ENCODE measurements at regions not wholly inside any gene's neighbourhood (a gene's known extent, or its start where the extent isn't known, plus 50 kb on each side); places are given as distances from the start of the nearest gene placed in this dataset.
"Not testable (repeated sequence)": the region's sequence is repeated elsewhere in the genome, so short reads cannot be mapped to it uniquely, and the experiment has no call there.

DNA sequence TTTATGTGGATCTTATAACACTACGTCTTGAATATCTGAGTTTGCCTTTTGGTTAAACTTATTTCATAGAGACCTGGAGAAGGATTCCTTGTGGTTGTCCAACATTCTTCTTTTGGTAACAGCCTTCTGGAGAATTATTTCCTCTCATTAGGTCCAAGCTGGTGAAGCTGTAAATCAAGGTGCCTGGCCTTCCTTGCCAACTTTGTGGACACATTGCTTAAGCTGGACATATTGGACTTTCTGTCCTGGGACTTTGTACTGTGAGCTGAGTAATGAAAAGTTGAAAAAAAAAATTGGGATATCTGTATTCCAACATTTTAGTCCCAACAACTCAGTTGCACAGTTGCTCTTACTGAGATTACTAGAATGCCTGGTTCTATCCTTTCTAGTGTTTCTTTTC, 186.2 kb downstream of the HAO1 start:
- intact Hi-C loops (cut with DNase I), result no loop called here
- DNase-seq (ENCODE audit: low spot score), result no peak

DNA sequence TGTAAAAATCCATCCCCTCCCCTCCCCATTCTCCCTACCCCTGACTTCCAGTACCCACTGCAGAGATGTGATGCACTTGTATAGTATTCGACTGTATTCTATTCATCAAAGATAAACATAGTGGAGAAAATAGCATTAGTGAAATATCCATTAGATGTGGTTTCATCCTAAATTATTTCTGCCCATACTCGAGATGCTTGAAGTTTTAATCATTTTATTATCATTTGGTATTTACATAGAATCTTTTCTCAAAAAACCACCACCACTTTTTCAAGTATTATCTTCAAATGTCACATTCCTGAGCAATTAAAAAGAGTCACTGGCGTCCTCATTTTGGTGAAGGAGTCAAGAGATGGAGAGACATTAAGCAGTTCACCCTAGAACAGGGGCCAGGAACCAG, 181.9 kb downstream of the HAO1 start:
- intact Hi-C loops (cut with DNase I), result no loop called here
- no peak for DNase-seq (ENCODE audit: low spot score)

DNA sequence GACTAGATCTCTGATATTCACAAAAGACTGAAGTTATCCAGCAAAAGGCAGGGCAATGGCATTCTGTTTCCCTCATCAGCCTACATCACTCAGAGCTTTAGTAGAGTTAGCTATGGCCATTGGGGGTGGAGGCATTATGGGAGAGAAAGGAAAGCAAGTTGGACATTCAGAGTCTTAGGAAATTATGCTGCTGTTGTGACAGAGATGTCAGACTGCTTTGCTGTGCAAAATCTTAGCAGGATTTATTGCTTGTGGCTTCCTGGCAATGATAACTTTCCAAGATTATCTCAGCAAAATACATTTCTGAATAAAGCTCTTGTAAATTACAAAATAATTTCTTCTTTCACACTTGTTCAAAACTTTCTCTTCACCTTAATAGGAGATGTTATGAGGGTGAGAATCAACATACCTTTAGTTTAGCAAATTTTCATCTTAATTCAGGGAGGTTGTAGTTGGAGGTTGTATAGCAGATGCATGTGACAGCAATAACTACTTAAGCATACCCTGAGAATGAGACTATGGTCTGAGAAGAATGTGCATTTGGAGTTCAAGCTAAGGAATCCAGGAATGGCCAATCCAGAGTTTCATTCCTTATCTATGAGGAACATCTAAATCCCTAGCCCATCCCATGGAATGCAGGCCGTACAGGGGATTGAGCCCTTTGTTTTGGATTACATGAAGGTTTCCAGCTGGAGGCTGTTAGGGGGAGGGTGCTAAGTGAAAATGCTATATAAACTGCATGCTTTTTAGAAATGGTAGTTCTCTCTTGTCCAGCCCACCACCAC, 179.8 kb downstream of the HAO1 start:
- DNase-seq (ENCODE audit: low spot score), result no peak
- intact Hi-C loops (cut with DNase I), result no loop called here

DNA sequence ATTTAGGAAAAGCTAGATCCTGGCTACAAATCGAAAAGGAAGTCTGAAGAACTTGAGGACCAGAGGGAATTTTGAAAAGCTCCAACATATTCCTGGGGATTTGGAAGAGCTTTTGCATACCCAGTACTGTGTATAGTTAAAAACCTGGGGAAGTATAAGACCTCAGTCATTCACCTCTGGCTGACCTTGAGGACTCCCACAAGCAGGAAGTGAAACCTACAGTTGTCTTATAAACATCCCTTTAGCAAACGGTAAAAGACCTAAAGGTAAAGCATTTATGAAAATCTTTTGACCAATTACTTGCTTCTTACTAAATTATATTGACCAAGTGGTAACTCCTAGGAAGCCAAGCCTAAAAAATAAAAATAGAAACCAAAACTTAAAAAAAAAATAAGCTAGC, 175.0 kb downstream of the HAO1 start:
- no peak for DNase-seq (ENCODE audit: low spot score)
- intact Hi-C loops (cut with DNase I), result no loop called here

DNA sequence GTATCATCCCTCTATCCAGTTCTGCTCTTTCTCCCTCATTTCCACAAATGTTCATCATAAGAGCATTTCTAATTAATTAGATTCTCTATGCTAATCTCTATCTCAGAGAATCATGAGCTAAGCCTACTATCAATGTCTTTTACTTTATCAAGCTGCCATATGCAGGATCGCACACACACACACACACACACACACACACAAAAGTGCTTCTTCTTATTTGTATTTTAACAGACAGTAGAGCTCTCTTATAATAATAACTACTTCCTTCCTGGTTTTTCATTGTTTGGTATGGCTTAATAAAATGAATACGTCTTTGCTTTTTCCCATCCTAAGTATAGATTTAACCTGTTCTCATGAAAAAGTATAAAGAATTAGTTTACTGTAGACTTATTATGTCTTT, 170.2 kb downstream of the HAO1 start:
- intact Hi-C loops (cut with DNase I), result no loop called here
- no peak for DNase-seq (ENCODE audit: low spot score)

DNA sequence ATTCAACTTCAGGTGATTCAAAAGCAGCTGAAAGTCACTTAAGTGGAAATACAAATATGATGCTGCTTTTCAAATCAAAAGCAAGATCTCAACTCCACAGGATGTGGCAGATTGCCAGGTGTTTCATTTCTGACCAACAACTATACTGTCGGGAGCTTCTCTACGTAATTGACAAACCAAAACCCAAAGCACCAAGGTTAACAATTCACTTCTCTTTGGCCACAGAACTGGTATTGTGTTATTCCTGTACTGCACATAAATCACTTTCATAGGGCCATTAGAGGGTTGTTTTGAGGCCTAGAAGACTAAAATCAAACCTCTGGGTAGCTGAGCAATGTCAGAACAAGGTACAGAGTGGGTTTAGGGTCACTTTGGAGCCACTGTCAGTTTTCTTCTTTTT, 169.7 kb downstream of the HAO1 start:
- DNase-seq (ENCODE audit: low spot score), result no peak
- intact Hi-C loops (cut with DNase I), result no loop called here

DNA sequence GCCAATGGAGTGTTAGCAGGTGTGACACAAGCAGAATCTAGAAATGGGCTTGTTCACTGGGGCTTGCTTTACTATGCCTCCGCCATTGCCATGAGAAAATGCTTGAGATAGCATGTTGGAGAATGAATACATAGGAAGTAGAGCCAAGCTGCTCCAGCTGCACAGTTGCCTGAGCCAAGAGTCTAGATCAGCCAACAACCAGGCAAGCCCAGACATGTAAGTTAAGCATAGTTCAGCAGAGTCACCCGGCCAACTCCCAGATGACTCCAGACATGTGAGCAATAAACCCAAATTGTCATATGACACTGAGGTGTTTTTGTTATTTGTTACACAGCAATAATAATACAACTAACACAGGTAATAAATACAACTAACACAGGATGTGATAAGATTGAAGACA, 167.9 kb downstream of the HAO1 start:
- no peak for DNase-seq (ENCODE audit: low spot score)
- intact Hi-C loops (cut with DNase I), result no loop called here

DNA sequence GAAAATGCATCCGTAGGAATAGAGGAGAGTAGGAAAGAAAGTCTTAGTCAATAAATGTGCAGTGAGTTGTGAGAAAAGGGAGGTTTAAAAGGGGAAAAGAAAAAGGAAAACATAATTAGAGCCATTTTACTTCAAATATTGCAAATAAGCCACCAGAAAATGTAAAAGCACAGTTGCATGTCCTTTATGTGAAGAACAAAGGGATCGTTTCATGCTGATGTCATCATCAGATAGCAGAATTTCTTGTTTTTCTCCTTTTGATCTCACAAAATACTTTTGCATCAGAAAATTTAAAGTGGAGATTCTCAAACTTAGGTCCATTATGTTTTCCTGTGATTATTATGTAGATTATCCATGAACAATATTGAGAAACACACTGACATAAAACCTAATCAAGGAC, 166.7 kb downstream of the HAO1 start:
- DNase-seq (ENCODE audit: low spot score), result no peak
- intact Hi-C loops (cut with DNase I), result no loop called here

DNA sequence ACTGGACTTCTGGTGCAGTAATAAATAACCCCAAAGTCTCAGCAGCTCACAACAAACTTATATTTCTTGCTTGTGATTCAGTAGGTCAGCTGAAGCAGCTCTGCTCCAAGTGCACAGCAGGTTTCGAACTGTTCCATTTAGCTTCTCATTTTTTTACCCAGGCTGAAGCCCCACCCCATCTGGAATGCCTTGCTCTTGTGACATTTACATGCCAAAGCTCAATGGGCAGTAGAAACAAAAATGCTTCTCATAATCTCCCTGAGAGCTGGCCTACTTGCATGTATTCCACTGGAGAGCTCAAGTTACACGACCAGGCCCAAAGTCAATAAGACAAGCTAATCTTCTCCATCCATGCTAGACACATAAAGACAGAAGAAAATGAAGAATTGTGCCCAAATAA, 165.2 kb downstream of the HAO1 start:
- intact Hi-C loops (cut with DNase I), result no loop called here
- DNase-seq (ENCODE audit: low spot score), result no peak

DNA sequence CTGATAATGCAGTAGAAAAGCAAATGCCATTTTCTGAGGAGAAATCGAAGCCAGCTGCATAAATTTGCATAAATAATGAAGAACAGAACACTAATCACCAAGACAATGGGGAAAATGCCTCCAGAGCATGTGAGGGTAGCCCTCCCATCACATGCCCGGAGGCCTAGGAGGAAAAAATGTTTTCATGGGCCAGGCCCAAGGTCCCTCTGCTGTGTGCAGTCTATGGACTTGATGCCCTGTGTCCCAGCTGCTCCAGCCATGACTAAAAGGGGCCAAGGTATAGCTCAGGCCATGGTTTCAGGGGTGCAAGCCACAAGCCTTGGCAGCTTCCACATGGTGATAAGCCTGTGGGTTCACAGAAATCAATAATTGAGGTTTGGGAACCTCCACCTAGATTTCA, 164.1 kb downstream of the HAO1 start:
- DNase-seq (ENCODE audit: low spot score), result no peak
- intact Hi-C loops (cut with DNase I), result no loop called here

DNA sequence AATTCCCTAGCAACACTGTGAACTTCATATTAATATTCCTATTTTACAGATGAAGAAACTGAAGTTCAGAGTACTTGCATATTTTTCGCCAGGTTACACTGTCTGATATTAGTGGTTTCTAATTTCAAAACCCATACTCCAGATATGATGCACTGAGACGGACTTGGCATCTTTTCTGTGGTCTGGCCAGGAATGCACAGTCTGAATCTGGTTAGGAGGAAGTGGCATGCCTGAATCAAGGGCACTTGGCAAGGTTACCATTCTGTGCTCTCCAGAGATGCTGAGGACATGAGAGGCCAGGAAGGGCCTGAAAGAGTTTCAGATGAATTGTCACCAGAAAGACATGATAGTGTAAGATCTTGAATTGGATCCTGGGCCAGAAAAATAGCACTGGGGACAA, 150.1 kb downstream of the HAO1 start:
- DNase-seq (ENCODE audit: low spot score), result no peak
- intact Hi-C loops (cut with DNase I), result no loop called here

DNA sequence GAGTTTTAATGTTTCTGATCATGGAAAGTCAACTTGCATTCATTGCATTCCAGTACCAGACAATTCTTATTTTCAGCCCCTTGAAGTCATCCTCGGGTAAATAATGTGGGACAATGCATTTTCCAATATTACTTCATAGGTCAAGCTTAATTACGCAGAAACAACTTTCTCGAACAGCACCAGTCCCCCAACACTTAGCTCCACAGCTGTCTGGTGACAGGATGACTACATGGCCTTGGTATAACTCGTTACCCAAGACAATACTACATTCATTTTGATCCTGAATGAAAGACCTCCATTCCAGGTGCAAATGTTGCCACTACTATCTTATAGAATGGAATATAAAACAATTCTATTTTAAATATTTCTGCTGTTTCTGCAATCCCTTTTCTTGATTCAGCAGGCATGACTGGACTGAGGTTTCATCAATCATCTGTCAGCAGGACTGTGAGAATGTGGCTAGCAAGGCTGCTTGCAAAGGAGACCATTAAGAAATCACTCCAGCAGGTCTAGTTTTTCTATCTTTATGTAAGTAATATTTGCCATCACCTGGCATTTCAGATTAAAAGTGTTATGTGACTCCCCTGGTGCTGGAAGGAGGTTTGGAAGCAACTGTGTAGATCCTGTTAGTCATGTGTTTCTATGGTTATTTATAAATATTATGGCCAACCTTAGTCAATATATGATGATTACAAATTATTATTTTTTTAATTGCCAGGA, 147.9 kb downstream of the HAO1 start:
- no peak for DNase-seq (ENCODE audit: low spot score)
- intact Hi-C loops (cut with DNase I), result no loop called here

DNA sequence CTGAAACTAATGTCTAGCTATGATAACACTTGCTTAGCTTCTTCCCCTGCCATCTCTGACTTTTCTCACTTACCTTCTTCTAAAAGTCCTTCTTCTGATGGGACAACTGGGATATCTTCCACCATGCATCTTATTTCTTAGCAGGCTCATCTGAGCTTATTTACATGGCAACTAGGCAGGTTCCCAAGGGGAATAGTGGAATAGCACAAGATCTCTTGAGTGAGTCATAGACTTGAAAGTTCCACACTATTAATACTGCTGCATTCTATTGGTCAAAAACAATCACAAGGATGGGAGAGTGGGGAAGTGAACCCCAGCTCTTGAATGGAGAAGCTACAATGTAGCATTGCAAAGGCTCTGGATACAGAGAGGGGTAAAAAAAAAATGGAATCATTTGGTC, 142.1 kb downstream of the HAO1 start:
- intact Hi-C loops (cut with DNase I), result no loop called here
- no peak for DNase-seq (ENCODE audit: low spot score)

DNA sequence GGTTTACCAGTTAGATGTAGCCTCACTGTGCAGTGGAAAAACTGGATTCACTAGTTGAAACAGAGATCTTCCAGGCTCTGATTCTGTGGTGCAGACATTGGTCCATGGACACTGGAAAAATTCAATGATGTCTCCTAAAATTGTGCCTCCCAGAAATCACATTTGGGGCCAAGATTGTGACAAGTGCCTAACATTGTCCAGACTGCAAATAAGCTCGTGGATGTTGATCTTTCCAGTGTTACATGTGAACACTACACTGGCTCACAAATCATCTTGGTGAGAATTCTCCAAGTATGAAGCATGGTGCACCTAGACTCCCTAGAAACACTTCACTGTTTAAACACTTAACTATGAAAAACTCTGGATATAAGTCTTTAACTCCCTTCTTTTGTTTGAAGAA, 140.4 kb downstream of the HAO1 start:
- no peak for DNase-seq (ENCODE audit: low spot score)
- intact Hi-C loops (cut with DNase I), result no loop called here

DNA sequence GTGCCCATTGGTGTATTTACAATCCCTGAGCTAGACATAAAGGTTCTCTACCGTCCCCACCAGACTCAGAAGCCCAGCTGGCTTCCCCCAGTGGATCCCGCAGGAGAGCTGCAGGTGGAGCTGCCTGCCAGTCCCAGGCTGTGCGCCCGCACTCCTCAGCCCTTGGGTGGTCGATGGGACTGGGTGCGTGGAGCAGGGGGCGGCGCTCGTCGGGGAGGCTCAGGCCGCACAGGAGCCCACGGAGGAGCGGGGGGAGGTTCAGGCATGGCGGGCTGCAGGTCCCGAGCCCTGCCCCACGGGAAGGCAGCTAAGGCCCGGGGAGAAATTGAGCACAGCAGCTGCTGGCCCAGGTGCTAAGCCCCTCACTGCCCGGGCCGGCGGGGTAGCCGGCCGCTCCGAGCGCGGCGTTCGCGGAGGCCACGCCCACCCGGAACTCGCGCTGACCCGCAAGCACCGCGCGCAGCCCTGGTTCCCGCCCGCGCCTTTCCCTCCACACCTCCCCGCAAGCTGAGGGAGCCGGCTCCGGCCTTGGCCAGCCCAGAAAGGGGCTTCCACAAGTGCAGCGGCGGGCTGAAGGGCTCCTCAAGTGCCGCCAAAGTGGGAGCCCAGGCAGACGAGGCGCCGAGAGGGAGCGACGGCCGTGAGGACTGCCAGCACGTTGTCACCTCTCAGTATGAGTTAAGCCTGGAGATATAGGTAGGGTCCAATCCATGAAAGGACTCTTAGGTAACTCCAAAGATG, 136.7 kb downstream of the HAO1 start:
- DNase-seq (ENCODE audit: low spot score); intact Hi-C loops (cut with DNase I): not testable (repeated sequence)

DNA sequence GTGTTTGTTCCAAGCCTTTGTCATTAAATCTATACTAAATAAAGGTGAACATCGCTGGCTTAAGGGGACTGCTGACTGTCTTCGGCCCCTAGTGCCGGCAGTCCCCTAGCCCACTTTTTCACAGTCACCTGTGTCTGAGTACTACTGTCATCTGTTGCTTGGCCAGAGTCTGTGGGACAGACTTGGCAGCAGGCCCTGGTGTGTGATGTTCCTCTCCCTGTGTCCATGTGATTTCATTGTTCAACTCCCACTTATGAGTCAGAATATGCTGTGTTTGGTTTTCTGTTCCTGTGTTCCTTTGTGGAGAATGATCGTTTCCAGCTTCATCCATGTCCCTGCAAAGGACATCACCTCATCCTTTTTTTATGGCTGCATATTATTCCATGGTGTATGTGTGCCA, 133.4 kb downstream of the HAO1 start:
- no peak for DNase-seq (ENCODE audit: low spot score)
- intact Hi-C loops (cut with DNase I), result no loop called here

DNA sequence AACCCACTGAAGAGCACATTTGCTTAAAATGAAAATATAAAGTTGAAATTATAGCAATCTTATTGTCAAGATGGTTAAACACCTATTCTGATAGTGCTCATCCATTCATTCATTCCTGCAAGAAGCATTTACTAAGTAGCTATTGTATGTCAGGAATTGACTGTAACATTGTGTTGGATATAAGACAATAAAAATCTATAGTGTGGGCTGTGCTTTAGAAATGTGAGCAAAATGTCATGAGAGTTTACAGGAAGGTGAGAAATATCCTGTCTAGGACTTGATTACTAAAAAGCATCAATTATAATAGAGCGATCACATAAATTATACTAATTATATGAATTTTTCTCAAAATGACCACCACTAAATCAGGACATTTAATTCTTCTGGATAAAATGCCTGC, 123.0 kb downstream of the HAO1 start:
- intact Hi-C loops (cut with DNase I), result no loop called here

DNA sequence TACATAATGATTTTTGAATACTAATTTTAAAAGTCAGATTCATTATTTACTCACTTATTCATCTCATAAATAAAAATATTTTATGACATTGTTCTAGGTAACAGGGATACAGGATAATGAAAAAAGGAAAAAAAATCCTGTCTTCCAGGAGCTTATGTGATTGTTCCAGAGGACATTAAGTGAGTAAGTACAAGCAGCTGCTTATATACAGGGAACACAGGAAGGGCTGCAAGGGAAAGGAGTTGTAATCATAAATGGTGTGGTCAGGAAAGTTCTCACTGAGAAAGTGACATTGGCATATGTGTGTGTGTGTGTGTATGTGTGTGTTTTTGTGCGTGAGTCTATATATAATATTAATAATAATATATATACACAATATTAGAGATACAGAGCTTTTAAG, 121.8 kb downstream of the HAO1 start:
- intact Hi-C loops (cut with DNase I), result no loop called here
- DNase-seq (ENCODE audit: low spot score), result no peak

More for the DNA sequence above, 123.0 kb downstream of the HAO1 start:
- no peak for DNase-seq (ENCODE audit: low spot score)

DNA sequence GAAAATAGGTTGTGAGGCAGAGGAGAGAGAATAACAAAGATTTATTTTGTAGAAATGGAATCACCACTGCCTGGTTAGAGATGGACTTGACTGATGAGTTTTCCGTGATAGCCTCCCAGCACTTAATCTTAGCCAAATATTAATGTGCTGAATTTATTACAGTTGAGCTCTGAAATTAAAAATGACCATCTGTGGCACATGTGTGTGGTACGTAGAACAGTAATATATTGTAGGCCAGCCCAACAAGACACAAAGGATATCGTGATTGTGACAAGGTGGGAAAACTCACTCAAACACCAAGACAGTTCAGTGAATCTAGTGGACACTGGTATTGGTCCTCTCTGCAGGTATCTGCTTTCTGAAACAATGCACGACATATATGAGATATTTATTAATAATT, 119.4 kb downstream of the HAO1 start:
- no peak for DNase-seq (ENCODE audit: low spot score)
- intact Hi-C loops (cut with DNase I), result no loop called here

DNA sequence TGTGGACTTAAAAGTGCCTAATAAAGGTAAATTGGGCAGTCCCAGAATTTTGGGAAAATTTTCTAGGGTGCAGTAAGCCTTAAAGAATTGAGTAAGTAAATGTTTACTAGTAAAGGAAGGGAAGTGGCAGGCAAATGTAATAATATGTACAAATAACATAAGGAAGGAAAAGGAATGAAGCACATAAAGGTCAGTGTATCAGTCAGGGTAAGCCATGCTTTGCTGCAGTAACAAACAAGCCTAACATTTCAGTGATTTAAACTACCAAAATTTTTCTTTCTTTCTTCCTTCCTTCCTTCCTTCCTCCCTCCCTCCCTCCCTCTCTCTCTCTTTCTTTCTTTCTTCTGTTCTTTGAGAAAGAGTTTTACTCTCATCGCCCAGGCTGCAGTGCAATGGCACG, 117.5 kb downstream of the HAO1 start:
- intact Hi-C loops (cut with DNase I), result no loop called here
- DNase-seq (ENCODE audit: low spot score), result no peak

DNA sequence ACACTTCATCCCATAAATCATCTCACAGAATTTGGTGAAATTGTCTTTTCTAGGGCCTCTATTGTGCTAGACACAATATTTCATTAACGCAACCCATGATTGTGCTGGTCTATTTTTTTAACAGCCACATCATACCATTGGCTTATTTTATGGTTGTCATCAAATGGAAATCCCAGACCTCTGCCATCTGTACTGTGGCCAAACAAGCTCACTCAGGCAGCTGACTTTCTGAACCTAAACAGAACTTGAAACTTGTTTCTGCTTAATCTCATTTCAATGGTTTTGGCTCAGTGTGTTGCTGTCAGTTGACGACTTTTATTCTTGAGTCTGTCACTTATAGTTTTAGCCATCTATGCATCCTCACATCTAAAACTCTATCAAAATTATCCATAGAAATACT, 111.8 kb downstream of the HAO1 start:
- no peak for DNase-seq (ENCODE audit: low spot score)
- intact Hi-C loops (cut with DNase I), result no loop called here

Data from posterior vena cava (tissue), 2 donors.